ENCODE measurements at regions not wholly inside any gene's neighbourhood (a gene's known extent, or its start where the extent isn't known, plus 50 kb on each side); places are given as distances from the start of the nearest gene placed in this dataset.

DNA sequence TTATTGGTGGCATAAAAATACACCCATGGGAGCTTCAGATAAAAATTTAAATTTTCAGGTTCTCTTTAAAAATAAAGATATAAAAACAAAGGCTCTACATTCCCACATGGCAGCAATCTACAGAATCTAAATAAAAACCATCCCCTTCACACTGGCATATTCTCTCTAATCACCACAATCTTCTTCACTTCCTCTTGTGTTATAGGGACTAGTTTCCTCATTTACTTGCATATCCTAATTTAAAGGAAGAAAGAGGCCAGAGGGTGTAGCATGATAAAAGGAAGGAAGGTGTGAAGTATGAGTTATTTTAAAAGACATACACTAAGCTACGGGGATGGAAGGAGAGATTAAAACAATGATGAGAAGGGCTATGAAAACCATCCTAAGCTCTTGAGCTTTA, 390.5 kb downstream of the ZNF608 start:
- no peaks in the 10 kb centered on the region for H4K20me1 ChIP-seq (ENCODE audit: insufficient read depth)
- ChIA-PET RAD21 (ENCODE audit: low non-redundant PET in 1 of 2, low total read pairs in 2 of 2, uncharacterized antibody in 2 of 2, unreplicated experiment in 2 of 2) (no interaction called here), POLR2A (no interaction called here), CTCF (no interaction called here)
- no peaks in the 10 kb centered on the region for H3K36me3 ChIP-seq (ENCODE audit: control insufficient read depth in 1 of 2, insufficient read depth in 2 of 2, low read length in 2 of 2)
- H3K9ac ChIP-seq (ENCODE audit: low read length): no peak overlapping the region
- no peaks in the 10 kb centered on the region for H3K4me1 ChIP-seq (ENCODE audit: control insufficient read depth in 1 of 2, insufficient read depth in 2 of 2, low read length in 2 of 2)
- no peak overlapping the region for H2AFZ ChIP-seq (ENCODE audit: low read depth, low read length, poor library complexity, severe bottlenecking)
- H3K4me3 ChIP-seq (replicated peaks in 1 of 2; ENCODE audit: low read depth in 1 of 2, low read length in 2 of 2): no peak overlapping the region
- ATAC-seq (no peak), DNase-seq (ENCODE audit: low read depth, low spot score) (no peak)
- H3K27me3 ChIP-seq (ENCODE audit: insufficient read depth, low read length): no peaks in the 10 kb centered on the region
- no peaks in the 10 kb centered on the region for H3K79me2 ChIP-seq (ENCODE audit: insufficient read depth, low read length)
- H3K9me2 ChIP-seq (ENCODE audit: insufficient read depth): no peaks in the 10 kb centered on the region
- no peak overlapping the region for H3K27ac ChIP-seq (ENCODE audit: low read depth, low read length)
- intact Hi-C loops (cut with micrococcal nuclease): no loop called here
- TF ChIP-seq ZFX (IDR thresholded peaks at IDR 0.05): no peak
- TF ChIP-seq EZH2phosphoT487 (IDR thresholded peaks at IDR 0.05; ENCODE audit: borderline replicate concordance): no peak
- no peak for TF ChIP-seq SRF (IDR thresholded peaks at IDR 0.05; ENCODE audit: low read depth)
- TF ChIP-seq, protein P1, sequence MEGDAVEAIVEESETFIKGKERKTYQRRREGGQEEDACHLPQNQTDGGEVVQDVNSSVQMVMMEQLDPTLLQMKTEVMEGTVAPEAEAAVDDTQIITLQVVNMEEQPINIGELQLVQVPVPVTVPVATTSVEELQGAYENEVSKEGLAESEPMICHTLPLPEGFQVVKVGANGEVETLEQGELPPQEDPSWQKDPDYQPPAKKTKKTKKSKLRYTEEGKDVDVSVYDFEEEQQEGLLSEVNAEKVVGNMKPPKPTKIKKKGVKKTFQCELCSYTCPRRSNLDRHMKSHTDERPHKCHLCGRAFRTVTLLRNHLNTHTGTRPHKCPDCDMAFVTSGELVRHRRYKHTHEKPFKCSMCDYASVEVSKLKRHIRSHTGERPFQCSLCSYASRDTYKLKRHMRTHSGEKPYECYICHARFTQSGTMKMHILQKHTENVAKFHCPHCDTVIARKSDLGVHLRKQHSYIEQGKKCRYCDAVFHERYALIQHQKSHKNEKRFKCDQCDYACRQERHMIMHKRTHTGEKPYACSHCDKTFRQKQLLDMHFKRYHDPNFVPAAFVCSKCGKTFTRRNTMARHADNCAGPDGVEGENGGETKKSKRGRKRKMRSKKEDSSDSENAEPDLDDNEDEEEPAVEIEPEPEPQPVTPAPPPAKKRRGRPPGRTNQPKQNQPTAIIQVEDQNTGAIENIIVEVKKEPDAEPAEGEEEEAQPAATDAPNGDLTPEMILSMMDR (IDR thresholded peaks at IDR 0.05 in 2 of 3, conservative IDR thresholded peaks at IDR 0.05 in 1 of 3; ENCODE audit: borderline replicate concordance in 1 of 3, insufficient read depth in 1 of 3, low read depth in 2 of 3, low read length in 2 of 3): no peak
- no peak for TF ChIP-seq SIN3A (IDR thresholded peaks at IDR 0.05; ENCODE audit: low read depth)
- TF ChIP-seq, protein P2, sequence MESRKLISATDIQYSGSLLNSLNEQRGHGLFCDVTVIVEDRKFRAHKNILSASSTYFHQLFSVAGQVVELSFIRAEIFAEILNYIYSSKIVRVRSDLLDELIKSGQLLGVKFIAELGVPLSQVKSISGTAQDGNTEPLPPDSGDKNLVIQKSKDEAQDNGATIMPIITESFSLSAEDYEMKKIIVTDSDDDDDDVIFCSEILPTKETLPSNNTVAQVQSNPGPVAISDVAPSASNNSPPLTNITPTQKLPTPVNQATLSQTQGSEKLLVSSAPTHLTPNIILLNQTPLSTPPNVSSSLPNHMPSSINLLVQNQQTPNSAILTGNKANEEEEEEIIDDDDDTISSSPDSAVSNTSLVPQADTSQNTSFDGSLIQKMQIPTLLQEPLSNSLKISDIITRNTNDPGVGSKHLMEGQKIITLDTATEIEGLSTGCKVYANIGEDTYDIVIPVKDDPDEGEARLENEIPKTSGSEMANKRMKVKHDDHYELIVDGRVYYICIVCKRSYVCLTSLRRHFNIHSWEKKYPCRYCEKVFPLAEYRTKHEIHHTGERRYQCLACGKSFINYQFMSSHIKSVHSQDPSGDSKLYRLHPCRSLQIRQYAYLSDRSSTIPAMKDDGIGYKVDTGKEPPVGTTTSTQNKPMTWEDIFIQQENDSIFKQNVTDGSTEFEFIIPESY (IDR thresholded peaks at IDR 0.05; ENCODE audit: extremely low read depth, insufficient replicate concordance, low read length): no peak
- H3K9me3 ChIP-seq (ENCODE audit: control insufficient read depth in 1 of 2, insufficient read depth in 1 of 2, low read depth in 1 of 2, low read length in 2 of 2): no peaks in the 10 kb centered on the region
- no TSS peak for BruUV-seq (replicated peaks)
- no peak overlapping the region for H3K4me2 ChIP-seq (ENCODE audit: low read length)

Measured in HCT116 (cell line).